Neural cell (in vitro differentiated cells): ENCODE measurements at regions not wholly inside any gene's neighbourhood (a gene's known extent, or its start where the extent isn't known, plus 50 kb on each side); places are given as distances from the start of the nearest gene placed in this dataset.

Experiments used
- EZH2 ChIP-seq: fragments of 200-600, 300-800 bp; shearing (Covaris generic), sonication (generic); IDR thresholded peaks from 2 replicates; pipeline ENCODE4 v1.6.1; 2014; ENCODE audit warnings: antibody characterized with exemption, low read length, borderline replicate concordance, mild to moderate bottlenecking; ENCODE audit not compliant: insufficient read depth, poor library complexity, severe bottlenecking
- SMC3 ChIP-seq: fragments of 450-650 bp; conservative IDR thresholded peaks from 2 replicates; pipeline ENCODE4 v1.6.1; 2014; ENCODE audit warnings: antibody characterized with exemption, mild to moderate bottlenecking, moderate library complexity; ENCODE audit not compliant: poor library complexity
- TAF1 ChIP-seq: IDR thresholded peaks from 2 replicates; pipeline ENCODE4 v1.6.1; 2012; ENCODE audit warnings: low read depth
- TF ChIP-seq, protein P1 (sequence below): fragments of 450-650 bp; IDR thresholded peaks from 2 replicates; pipeline ENCODE4 v1.5.1; 2014; ENCODE audit warnings: antibody characterized with exemption, mild to moderate bottlenecking, moderate library complexity; ENCODE audit not compliant: poor library complexity, severe bottlenecking

DNA sequence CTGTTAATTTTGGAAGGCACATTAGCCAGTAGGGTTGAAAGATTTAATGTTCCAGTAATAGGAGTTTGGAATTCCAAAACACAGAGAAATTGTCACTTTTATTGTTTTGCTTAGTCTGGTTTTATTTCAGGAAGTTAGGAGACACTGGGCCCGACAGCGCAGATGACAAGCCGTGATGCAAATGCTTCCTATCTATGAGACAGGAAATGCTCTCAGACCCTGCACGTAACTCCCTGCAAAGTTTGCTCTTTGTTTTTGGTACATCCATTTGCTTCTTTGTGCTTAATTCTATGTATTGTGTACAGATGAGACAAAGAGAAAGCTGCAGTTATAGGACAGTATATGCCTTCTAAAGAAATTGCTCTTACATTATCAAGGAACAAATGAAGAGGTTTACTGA, 201.6 kb upstream of the SGK1 start:
- no peak for TF ChIP-seq SMC3
- TF ChIP-seq, protein P1, sequence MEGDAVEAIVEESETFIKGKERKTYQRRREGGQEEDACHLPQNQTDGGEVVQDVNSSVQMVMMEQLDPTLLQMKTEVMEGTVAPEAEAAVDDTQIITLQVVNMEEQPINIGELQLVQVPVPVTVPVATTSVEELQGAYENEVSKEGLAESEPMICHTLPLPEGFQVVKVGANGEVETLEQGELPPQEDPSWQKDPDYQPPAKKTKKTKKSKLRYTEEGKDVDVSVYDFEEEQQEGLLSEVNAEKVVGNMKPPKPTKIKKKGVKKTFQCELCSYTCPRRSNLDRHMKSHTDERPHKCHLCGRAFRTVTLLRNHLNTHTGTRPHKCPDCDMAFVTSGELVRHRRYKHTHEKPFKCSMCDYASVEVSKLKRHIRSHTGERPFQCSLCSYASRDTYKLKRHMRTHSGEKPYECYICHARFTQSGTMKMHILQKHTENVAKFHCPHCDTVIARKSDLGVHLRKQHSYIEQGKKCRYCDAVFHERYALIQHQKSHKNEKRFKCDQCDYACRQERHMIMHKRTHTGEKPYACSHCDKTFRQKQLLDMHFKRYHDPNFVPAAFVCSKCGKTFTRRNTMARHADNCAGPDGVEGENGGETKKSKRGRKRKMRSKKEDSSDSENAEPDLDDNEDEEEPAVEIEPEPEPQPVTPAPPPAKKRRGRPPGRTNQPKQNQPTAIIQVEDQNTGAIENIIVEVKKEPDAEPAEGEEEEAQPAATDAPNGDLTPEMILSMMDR, result no peak
- TF ChIP-seq TAF1, result no peak
- no peak for TF ChIP-seq EZH2
